Neural progenitor cell (in vitro differentiated cells): ENCODE measurements at regions not wholly inside any gene's neighbourhood (a gene's known extent, or its start where the extent isn't known, plus 50 kb on each side); places are given as distances from the start of the nearest gene placed in this dataset.

Experiments used
- DNase-seq: peaks from one replicate; pipeline ENCODE4 v3.0.0-alpha.2; 2016; ENCODE audit warnings: low spot score
- H2AFZ ChIP-seq: fragments of 200-600 bp; sonication (generic); replicated peaks from 2 replicates; pipeline ENCODE4 v1.6.1; 2016; ENCODE audit warnings: antibody characterized with exemption
- H3F3A ChIP-seq: fragments of 200-600 bp; sonication (generic); 2 replicates; pipeline ENCODE4 v1.6.1; 2016; ENCODE audit warnings: antibody characterized with exemption, low read depth
- H3K27ac ChIP-seq: fragments of 200-600 bp; sonication (generic); 2 replicates; pipeline ENCODE4 v1.5.1; 2016; ENCODE audit warnings: mild to moderate bottlenecking
- H3K27me3 ChIP-seq: fragments of 200-600 bp; sonication (generic); 2 replicates; pipeline ENCODE4 v1.6.1; 2016; ENCODE audit warnings: mild to moderate bottlenecking, moderate library complexity
- H3K36me3 ChIP-seq: fragments of 200-600 bp; sonication (generic); 2 replicates; pipeline ENCODE4 v1.5.1; 2016
- H3K4me1 ChIP-seq: fragments of 200-600 bp; sonication (generic); 2 replicates; pipeline ENCODE4 v1.6.1; 2016; ENCODE audit warnings: mixed run types
- H3K4me2 ChIP-seq: fragments of 200-600 bp; sonication (generic); 2 replicates; pipeline ENCODE4 v1.6.1; 2016
- H3K4me3 ChIP-seq: fragments of 200-600 bp; sonication (generic); 2 replicates; pipeline ENCODE4 v1.5.1; 2016
- H3K79me2 ChIP-seq: fragments of 200-600 bp; sonication (generic); 2 replicates; pipeline ENCODE4 v1.6.1; 2016; ENCODE audit warnings: low read depth
- H3K9ac ChIP-seq: fragments of 200-600 bp; sonication (generic); 2 replicates; pipeline ENCODE4 v1.6.1; 2016
- H3K9me3 ChIP-seq: fragments of 200-600 bp; sonication (generic); 2 replicates; pipeline ENCODE4 v1.5.1; 2016; ENCODE audit warnings: low read depth
- H4K20me1 ChIP-seq: fragments of 200-600 bp; sonication (generic); 2 replicates; pipeline ENCODE4 v1.6.1; 2016; ENCODE audit warnings: low read depth
- H3K27ac Mint-ChIP-seq: 3 replicates; pipeline ENCODE4 v1.8.0; 2021; ENCODE audit warnings: mixed read lengths
- H3K27me3 Mint-ChIP-seq: 2 replicates; pipeline ENCODE4 v1.8.0; 2022; ENCODE audit warnings: low read depth, mild to moderate bottlenecking, inconsistent platforms, moderate library complexity, mixed read lengths; ENCODE audit not compliant: insufficient read depth
- H3K36me3 Mint-ChIP-seq: 3 replicates; pipeline ENCODE4 v1.8.0; 2021; ENCODE audit warnings: mixed read lengths
- H3K4me1 Mint-ChIP-seq: 3 replicates; pipeline ENCODE4 v1.8.0; 2021; ENCODE audit warnings: mixed read lengths
- H3K4me3 Mint-ChIP-seq: 3 replicates; pipeline ENCODE4 v1.8.0; 2021; ENCODE audit warnings: mild to moderate bottlenecking, moderate library complexity, mixed read lengths
- H3K9me3 Mint-ChIP-seq: 3 replicates; pipeline ENCODE4 v1.8.0; 2020; ENCODE audit warnings: mixed read lengths
- CTCF ChIP-seq: fragments of 200-600 bp; sonication (generic); IDR thresholded peaks from 2 replicates; pipeline ENCODE4 v1.5.1; 2017; ENCODE audit warnings: antibody characterized with exemption, mild to moderate bottlenecking
- EZH2 ChIP-seq: fragments of 200-600 bp; sonication (generic); IDR thresholded peaks from 2 replicates; pipeline ENCODE4 v1.6.1; 2017; ENCODE audit warnings: antibody characterized with exemption, mild to moderate bottlenecking, moderate library complexity
- EZH2phosphoT487 ChIP-seq: fragments of 200-600 bp; sonication (generic); IDR thresholded peaks from 2 replicates; pipeline ENCODE4 v1.6.1; 2017; ENCODE audit warnings: antibody characterized with exemption

DNA sequence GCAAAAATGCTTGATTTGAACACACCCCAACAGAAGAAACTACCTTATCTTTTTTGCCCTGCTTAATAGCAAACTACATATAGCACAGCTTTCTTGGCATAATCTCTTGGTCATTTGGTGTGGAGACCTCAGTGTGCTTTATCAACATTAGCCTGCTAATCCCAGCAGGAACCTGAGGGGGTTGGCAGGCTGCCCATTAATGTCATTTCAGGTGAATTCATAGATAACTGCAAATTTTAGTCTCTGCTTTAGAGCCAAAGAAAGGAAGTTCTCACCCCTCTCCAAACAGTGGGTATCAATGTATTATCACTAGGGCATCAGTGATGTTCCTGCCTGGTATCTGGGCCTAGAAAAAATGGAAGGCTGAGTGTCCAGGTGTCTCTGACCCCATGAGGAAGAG lies 489.0 kb downstream of the NTRK2 start:
- Histone ChIP-seq H3K9ac (no peak overlapping the region), H3K9me3 (no peaks in the 10 kb centered on the region), H3K27me3 (no peaks in the 10 kb centered on the region), H3K79me2 (no peaks in the 10 kb centered on the region), H3K4me3 (no peak overlapping the region), H4K20me1 (no peaks in the 10 kb centered on the region), H3K4me1 (peaks cover 22% of the 10 kb centered on the region), H2AFZ (peak overlapping the region; percentile 21), H3K4me2 (no peak overlapping the region), H3K27ac (no peak overlapping the region), H3F3A (no peaks in the 10 kb centered on the region), H3K36me3 (no peaks in the 10 kb centered on the region)
- Mint-ChIP-seq H3K27me3 (no peaks in the 10 kb centered on the region), H3K9me3 (peaks cover 11% of the 10 kb centered on the region), H3K36me3 (no peaks in the 10 kb centered on the region), H3K27ac (no peak overlapping the region), H3K4me3 (no peak overlapping the region), H3K4me1 (peaks cover 10% of the 10 kb centered on the region)
- no peak for DNase-seq
- TF ChIP-seq EZH2phosphoT487 (no peak), EZH2 (no peak), CTCF (no peak)

- Mint-ChIP-seq H3K4me3 (no peak overlapping the region), H3K36me3 (no peaks in the 10 kb centered on the region), H3K27me3 (no peaks in the 10 kb centered on the region), H3K4me1 (peaks cover 10% of the 10 kb centered on the region), H3K27ac (no peak overlapping the region), H3K9me3 (peaks cover 7% of the 10 kb centered on the region)
- H3K4me3 ChIP-seq = no peak overlapping the region
- no peaks in the 10 kb centered on the region for H3K79me2 ChIP-seq
- peak overlapping the region; percentile 17 for H3K4me2 ChIP-seq
- TF ChIP-seq CTCF (no peak), EZH2 (no peak), EZH2phosphoT487 (no peak)
- no peaks in the 10 kb centered on the region for H3K9me3 ChIP-seq
- H3K4me1 ChIP-seq = peaks cover 22% of the 10 kb centered on the region
- no peaks in the 10 kb centered on the region for H3K27me3 ChIP-seq
- DNase-seq = peak; percentile 21
- no peak overlapping the region for H2AFZ ChIP-seq
- no peaks in the 10 kb centered on the region for H3F3A ChIP-seq
- no peaks in the 10 kb centered on the region for H3K36me3 ChIP-seq
- no peak overlapping the region for H3K9ac ChIP-seq
- no peak overlapping the region for H3K27ac ChIP-seq
- H4K20me1 ChIP-seq = no peaks in the 10 kb centered on the region
Measured at GRCh38 chr9:85157772-85158171, 488.2 kb downstream of the NTRK2 start.

GRCh38 chr9:85156652-85157051 lies 487.1 kb downstream of the NTRK2 start:
- H3K9me3 Mint-ChIP-seq = peaks cover 3% of the 10 kb centered on the region
- no peak for TF ChIP-seq EZH2
- TF ChIP-seq CTCF = no peak
- no peak for TF ChIP-seq EZH2phosphoT487
- H3K4me3 ChIP-seq = no peak overlapping the region
- H3F3A ChIP-seq = no peaks in the 10 kb centered on the region
- no peaks in the 10 kb centered on the region for H3K9me3 ChIP-seq
- H3K4me1 ChIP-seq = peaks cover 22% of the 10 kb centered on the region
- no peaks in the 10 kb centered on the region for H3K36me3 ChIP-seq
- H3K27me3 ChIP-seq = no peaks in the 10 kb centered on the region
- no peak for DNase-seq
- peak overlapping the region; percentile 17 for H3K4me2 ChIP-seq
- H3K27ac Mint-ChIP-seq = no peak overlapping the region
- H4K20me1 ChIP-seq = no peaks in the 10 kb centered on the region
- H3K36me3 Mint-ChIP-seq = no peaks in the 10 kb centered on the region
- H3K4me3 Mint-ChIP-seq = no peak overlapping the region
- no peaks in the 10 kb centered on the region for H3K27me3 Mint-ChIP-seq
- no peaks in the 10 kb centered on the region for H3K79me2 ChIP-seq
- peaks cover 10% of the 10 kb centered on the region for H3K4me1 Mint-ChIP-seq
- no peak overlapping the region for H3K27ac ChIP-seq
- H3K9ac ChIP-seq = no peak overlapping the region
- no peak overlapping the region for H2AFZ ChIP-seq
